Right kidney (tissue), 1 donor: ENCODE measurements at regions not wholly inside any gene's neighbourhood (a gene's known extent, or its start where the extent isn't known, plus 50 kb on each side); places are given as distances from the start of the nearest gene placed in this dataset.

Experiments used
- DNase-seq: peaks from one replicate; pipeline ENCODE4 v3.0.0-alpha.2; 2016

GRCh38 chr16:73301984-73302383, 254.1 kb upstream of the ZFHX3 start:
- no peak for DNase-seq

DNA sequence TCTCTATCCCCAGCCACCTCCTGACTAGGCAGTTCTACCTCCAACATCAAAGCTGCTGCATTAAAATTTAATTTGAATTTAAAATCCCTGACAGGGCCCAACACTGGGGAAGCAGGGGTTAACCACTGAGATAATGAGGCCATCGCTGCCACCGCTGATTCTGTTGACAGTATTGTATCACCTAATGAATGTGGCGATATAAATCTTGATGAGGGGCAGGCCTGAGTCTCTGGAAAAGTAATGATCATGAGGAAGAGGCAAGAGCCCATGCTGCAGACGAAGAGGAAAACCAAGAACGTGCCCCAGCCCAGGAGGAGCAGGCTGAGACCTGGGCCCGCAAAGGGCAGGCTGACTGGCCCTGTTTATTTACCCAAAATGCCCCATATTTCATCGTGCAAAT, 251.4 kb upstream of the ZFHX3 start:
- no peak for DNase-seq

- no peak for DNase-seq
These were observed 250.6 kb upstream of the ZFHX3 start for GRCh38 chr16:73298562-73298961.

DNA sequence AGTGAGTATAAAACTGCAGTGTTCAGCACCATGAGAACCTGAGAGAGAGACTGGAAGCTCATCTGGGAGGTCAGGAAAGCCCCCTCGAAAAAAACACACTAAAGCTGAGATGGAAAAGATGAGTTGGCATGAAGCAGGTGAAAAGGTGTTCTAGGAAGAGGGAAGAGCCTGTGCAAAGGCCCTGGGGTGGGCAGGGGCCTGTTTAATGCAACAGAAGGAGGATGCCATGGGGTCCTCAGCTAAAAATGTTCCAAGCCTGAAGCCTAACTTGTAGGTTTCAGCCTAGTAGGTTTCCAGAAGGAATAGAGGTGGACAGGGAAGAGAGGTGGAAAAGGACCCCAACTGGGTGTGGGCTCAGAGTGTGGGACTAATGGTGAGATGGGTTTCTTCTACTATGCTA, 242.3 kb upstream of the ZFHX3 start:
- no peak for DNase-seq

DNA sequence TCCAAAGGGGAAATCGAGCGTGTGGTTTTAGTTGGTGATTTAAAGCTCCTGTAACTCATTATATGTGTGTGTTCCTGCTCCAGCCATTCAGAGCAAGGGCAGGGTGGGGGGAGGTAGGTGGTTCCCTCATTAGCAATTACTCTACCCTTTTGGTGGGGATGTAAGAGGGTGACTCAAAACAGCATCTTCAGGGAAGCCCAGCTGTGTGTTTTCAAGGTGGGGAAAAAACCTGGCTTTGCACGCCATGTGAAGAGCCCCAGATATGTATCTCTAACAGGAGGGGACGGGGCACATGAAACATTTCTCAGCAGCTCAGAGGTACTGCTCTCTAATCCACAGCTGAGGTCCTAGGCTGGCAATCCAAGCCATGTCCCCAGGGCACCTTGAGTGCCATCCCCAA, 241.3 kb upstream of the ZFHX3 start:
- DNase-seq, result no peak

DNA sequence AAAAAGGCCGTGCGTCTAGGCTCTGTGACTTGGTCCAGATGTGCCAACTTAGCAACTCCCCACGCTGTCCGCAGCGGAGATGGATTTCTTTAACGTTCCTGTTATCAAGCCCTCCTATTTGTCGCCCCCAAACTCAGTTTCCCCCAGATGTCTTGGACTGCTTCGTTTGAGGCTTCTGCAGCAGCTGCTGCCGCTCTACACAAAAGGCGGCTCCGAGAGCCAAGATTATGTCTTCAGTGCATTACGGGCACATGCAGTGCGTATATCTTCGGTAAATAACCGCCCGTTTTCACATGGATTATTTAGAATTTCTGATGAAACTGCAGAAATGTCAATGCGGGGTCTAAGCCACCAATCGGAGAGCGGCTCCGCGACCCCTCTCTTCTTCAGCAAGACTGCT, 240.6 kb upstream of the ZFHX3 start:
- peak; percentile 30 for DNase-seq

DNA sequence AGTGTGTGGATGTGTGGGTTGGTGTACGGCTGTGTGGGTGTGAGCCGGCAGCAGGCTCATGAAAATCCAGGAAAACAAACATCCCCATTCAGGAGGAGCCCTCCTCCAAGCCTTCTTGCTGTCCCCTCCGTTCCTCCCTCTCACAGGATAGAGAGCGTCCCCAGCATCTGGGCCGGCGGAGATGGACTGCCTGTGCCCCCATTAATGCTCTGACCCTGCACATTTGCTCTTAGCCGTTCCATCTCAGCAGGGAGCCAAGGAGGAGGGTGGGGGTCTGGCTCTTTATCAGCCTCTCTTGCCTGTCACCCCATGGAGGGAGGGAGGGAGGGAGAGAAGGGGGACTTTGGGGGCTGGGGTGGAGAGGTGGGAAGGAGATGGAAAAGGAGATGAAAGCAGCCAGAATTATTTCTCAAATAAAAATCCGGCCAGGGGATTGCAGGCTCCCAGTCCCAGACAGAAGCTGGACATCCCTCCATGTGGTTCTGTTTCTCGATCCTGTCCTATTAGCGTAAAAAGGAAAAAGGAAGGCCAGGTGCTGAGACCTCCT, 240.0 kb upstream of the ZFHX3 start:
- DNase-seq, result peak; percentile 11

DNA sequence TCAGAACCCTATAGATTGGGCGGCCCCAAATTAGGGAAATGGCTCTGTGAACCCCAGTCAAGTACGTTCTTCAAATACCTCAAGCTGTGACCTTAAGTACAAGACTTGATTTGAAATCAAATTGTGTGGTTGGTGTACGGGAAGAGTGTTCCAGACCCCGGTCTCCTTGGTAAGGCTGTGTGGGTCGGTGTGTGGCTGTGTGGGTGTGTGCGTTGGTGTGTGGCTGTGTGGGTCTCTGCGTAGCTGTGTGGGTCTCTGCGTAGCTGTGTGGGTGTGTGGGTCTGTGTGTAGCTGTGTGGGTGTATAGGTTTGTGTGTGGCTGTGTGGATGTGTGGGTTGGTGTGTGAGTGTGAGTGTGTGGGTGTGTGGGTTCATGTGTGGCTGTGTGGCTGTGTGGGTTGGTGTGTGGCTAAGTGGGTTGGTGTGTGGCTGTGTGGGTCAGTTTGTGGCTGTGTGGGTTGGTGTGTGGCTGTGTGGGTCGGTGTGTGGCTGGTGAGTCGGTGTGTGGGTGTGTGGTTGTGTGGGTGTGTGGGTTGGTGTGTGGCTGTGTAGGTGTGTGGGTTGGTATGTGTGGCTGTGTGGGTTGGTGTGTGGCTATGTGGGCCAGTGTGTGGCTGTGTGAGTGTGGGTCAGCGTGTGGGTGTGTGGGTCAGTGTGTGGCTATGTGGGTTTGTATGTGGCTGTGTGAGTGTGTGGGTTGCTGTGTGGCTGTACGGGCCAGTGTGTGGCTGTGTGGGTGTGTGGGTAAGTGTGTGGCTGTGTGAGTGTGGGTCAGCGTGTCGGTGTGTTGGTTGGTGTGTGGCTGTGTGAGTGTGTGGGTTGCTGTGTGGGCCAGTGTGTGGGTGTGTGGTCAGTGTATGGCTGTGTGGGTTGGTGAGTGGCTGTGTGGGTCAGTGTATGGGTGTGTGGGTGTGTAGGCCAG, 238.7 kb upstream of the ZFHX3 start:
- no peak for DNase-seq

DNA sequence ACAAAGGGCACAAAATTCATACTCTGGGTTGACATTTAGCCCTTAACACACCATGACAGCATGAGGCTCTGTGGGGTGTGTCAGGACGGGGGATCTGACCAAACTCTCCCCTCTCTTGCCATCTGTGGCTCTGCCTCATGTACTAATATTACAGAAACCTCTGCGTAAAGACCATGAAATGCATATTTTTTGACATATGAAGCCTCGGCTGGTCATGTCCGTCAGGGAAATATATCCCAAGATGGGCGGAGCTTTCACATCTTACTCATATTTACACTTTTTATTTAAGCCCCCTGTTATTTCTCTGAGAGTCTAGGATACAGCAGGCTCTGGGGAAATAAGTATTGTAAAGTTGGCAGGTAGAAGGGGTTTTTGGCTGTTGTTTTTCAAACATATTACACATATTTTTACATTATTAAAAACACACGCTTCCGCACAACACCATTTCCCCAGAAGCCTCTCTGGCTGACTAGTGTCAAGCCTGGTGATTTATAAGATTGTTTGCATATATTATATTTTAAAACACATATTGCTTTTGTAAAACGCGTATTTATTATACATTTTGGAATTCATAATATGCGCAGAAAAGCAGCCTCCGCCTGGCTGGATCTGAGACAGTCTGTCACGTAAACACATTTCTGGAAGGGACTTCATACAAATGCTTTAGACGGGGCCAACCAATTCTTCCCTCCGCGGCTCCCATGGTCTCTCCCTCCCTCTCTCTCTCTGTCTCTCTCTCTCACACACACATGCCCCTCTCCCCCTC, 237.7 kb upstream of the ZFHX3 start:
- no peak for DNase-seq

DNA sequence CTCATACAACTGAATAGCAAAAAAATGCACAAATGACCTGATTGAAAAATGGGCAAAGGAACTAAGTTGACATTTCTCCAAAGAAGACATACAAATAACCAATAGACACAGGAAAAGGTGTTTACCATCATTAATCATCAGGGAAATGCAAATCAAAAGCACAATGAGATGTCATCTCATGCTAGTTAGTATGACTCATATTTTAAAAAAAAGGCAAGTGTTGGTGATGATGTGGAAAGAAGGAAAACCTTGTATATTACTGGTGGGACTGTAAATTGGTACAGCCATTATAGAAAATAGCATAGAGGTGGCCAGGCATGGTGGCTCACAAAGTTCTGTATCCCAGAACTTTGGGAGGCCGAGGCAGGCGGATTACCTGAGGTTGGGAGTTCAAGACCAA, 232.5 kb upstream of the ZFHX3 start:
- DNase-seq, result no peak

DNA sequence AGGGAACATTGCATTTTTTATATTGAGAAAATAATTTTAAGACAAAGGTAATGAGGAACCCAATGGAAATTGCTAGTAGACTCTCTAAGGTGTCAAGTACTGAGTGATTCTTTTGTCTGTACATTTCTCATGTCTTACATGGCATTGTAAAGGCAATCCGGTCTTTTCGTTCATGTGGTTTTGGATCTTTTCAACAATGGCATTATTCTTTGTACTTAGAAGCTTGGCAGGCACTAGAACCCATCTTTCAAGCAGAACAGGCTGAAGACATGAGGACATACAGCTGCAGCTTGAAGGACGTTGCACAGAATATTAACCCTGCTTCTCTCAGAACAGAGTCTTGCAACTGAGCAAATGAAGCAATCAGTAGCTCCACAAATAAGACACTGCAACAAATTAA, 231.5 kb upstream of the ZFHX3 start:
- DNase-seq, result no peak

GRCh38 chr16:73277071-73277470, 229.1 kb upstream of the ZFHX3 start:
- no peak for DNase-seq

GRCh38 chr16:73275448-73275847, 227.5 kb upstream of the ZFHX3 start:
- DNase-seq, result no peak

GRCh38 chr16:73275024-73275423, 227.1 kb upstream of the ZFHX3 start:
- DNase-seq, result no peak

DNA sequence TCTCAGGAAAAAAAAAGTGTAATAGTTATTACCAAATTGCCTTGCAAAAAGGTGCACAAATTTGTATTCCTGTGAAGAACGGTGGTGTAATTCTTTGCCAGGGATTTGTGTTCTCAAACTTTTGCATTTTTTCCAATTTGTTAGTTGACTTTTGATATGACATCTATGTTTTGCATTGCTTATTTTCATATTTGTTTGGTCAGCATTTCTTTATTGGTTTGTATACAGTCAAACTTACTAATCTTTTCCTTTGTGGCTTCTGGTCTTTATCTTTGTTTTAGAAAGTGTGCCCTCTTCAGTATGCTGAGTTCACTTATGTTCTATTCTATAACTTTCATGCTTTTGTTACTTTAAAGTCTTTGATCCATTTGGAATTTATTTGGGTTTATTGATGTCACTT, 226.2 kb upstream of the ZFHX3 start:
- no peak for DNase-seq

DNA sequence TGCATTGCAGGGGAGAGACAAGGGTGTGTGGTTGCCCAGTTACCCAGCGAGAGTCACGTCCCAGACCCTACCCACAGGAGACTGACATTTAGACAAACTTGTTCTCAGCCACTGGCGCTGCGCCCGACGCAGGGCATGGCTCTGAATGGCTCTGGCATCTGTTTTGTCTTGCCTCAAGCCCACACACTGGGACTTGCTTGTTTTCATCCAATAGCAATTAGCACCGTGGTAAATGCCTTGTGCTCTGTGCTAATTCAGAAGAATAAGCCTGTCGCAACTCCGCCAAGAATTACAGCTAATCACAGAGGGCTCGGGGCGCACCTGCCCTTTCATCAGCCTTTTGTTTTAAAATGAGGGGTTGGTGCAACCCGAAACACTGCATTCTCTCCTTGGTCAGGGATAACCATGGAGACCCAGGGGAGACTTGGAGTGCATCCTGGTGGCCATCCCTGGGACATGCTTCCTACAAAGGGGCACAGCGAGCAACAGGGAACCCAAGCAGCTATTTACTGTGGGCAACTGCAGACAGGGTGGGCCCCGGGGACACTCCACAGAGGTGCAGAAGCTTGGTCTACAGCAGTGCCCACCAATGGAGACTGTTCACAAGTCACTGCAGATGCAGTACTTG, 220.6 kb upstream of the ZFHX3 start:
- DNase-seq, result no peak

GRCh38 chr16:73265935-73266334, 218.0 kb upstream of the ZFHX3 start:
- no peak for DNase-seq

GRCh38 chr16:73265124-73265837, 217.4 kb upstream of the ZFHX3 start:
- DNase-seq, result no peak

GRCh38 chr16:73262931-73263330, 215.0 kb upstream of the ZFHX3 start:
- DNase-seq, result no peak

DNA sequence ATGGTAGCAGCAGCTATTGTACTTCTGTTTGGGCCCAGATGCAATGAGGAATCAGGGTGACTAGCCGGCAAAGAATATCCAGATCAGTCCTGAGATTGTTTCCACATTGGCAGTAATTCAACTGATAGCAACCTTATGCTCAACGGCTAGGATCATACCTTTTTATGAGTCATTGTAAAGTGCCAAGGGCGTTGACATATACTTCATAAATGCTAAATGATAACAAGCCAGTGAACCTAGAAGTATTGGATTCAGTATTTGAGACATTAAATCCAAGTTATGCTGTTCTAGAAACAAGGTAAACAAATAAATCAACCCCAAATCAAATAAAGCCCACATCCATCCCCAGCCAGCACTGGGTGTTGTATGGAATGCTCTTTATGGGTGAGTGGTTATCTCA, 207.1 kb upstream of the ZFHX3 start:
- no peak for DNase-seq

DNA sequence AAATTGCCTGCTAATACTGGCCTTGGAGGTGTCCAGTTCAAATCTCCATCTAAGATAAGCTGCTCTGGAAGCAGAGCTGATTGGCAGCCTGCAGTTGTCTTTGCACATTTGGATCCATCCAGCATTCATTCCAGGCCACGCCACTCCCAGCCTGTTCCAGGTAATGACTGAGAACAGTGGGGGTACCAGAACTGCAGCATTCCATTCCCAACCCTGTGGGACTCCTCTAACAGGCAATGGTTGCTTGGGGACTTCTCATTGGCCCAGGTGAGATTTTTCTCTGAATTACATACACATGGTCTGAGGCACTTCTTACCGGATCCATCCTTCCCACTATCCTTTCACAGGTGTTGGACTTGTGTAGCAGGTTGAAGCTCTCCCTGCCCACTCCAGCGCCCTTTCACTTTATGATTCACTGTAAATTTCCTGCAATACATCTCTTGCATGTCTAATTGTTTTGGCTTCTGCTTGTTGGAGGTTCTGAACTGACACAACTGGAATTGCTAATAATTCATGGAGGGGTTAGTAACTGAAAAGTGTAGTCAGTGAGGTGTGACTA, 206.1 kb upstream of the ZFHX3 start:
- DNase-seq, result no peak

- DNase-seq, result no peak
These were observed 204.5 kb upstream of the ZFHX3 start for GRCh38 chr16:73252446-73252845.
